Natural killer cell treated with Interleukin-12 subunit alpha and Interleukin-12 subunit beta and Interleukin-15 and Interleukin-18, amount 100 ng/mL, for 72 hours (primary cell): ENCODE measurements at regions not wholly inside any gene's neighbourhood (a gene's known extent, or its start where the extent isn't known, plus 50 kb on each side); places are given as distances from the start of the nearest gene placed in this dataset.
A peak's percentile ranks its signal among the peaks of the same experiment; 100 is the strongest.

Source experiments
- ATAC-seq, 2 donors: fragments of 150-1000 bp; cut with Tn5 transposase in 1 of 2; sonication (Bioruptor Pico), chemical (Tn5 transposase) in 1 of 2; 2 replicates each; pipeline ENCODE4 v1.10.0; 2021
- DNase-seq: peaks from one replicate; pipeline ENCODE4 v3.0.0; 2022; ENCODE audit warnings: low spot score
- H3K27ac Mint-ChIP-seq, 2 donors: 1 replicate in 1 of 2; 2 replicates in 1 of 2; pipeline ENCODE4 v1.8.0; 2022; ENCODE audit warnings: mixed read lengths in 2 of 2, mild to moderate bottlenecking in 1 of 2, moderate library complexity in 1 of 2
- H3K27me3 Mint-ChIP-seq, 2 donors: 1 replicate in 1 of 2; 2 replicates in 1 of 2; pipeline ENCODE4 v1.8.0; 2022; ENCODE audit warnings: mixed read lengths in 2 of 2
- H3K36me3 Mint-ChIP-seq: one replicate; pipeline ENCODE4 v1.8.0; 2022; ENCODE audit warnings: mixed read lengths
- H3K4me1 Mint-ChIP-seq, 2 donors: 1 replicate in 1 of 2; 2 replicates in 1 of 2; pipeline ENCODE4 v1.8.0; 2022; ENCODE audit warnings: low read depth in 2 of 2, mixed read lengths in 2 of 2, mild to moderate bottlenecking in 1 of 2
- H3K4me3 Mint-ChIP-seq: one replicate; pipeline ENCODE4 v1.8.0; 2022; ENCODE audit warnings: mixed read lengths
- H3K9me3 Mint-ChIP-seq: 2 replicates; pipeline ENCODE4 v1.8.0; 2022; ENCODE audit warnings: mixed read lengths

GRCh38 chr12:33566403-33566802 lies 126.8 kb upstream of the SYT10 start:
- DNase-seq (no peak), ATAC-seq (no peak)
- Mint-ChIP-seq H3K27me3 (no peaks in the 10 kb centered on the region), H3K27ac (no peak overlapping the region), H3K36me3 (no peaks in the 10 kb centered on the region), H3K4me3 (no peak overlapping the region), H3K4me1 (no peaks in the 10 kb centered on the region), H3K9me3 (peaks cover 17% of the 10 kb centered on the region)

- Mint-ChIP-seq H3K27ac (no peak overlapping the region), H3K9me3 (peaks cover 27% of the 10 kb centered on the region), H3K27me3 (no peaks in the 10 kb centered on the region), H3K36me3 (no peaks in the 10 kb centered on the region), H3K4me1 (no peaks in the 10 kb centered on the region), H3K4me3 (no peak overlapping the region)
- no peak for ATAC-seq
- DNase-seq: no peak
Observed at GRCh38 chr12:33575346-33575745, 135.7 kb upstream of the SYT10 start.

GRCh38 chr12:33581613-33582122 lies 142.0 kb upstream of the SYT10 start:
- no peak for ATAC-seq
- H3K36me3 Mint-ChIP-seq: no peaks in the 10 kb centered on the region
- H3K27me3 Mint-ChIP-seq: no peaks in the 10 kb centered on the region
- H3K27ac Mint-ChIP-seq: no peak overlapping the region
- no peaks in the 10 kb centered on the region for H3K4me1 Mint-ChIP-seq
- H3K9me3 Mint-ChIP-seq: peaks cover 17% of the 10 kb centered on the region
- H3K4me3 Mint-ChIP-seq: no peak overlapping the region
- no peak for DNase-seq

DNA sequence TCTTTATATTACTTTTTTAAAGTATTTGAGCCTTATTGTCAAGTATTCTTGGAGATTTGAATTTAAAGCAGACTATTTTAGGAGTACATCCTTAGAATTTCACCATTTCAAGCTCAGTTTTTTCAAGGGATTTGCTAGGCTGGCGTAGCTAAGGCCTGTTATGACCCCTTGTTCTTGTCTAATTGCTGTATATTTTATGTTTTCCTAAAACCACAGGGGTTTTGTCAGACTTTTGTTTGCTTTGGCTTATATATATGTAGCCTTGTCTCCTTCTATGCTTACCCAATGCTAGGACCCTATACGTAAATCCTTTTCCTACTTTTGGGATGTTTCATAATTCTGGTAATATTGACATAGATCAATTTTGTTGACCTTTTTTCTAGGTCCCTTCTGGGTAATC lies 147.0 kb upstream of the SYT10 start:
- Mint-ChIP-seq H3K36me3 (no peaks in the 10 kb centered on the region), H3K27me3 (no peaks in the 10 kb centered on the region), H3K4me3 (no peak overlapping the region)

DNA sequence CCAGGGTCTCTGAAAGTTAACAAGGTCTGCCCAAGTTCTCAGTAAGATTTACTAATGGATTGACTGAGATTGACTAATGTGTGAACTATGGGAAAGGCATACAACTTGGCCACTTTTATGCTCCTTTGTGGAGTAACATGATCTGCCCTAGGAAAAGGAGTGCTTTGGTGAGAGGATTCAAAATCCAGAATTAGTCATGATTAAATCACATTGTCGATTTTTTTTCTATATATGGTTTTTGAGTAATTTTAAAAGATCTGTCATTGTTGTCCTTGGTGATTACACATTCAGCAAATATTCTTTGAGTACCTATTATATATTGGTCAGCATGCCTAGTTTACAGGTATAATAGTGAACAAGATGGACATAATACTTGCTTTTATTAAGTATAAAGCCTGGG lies 147.7 kb upstream of the SYT10 start:
- no peaks in the 10 kb centered on the region for H3K4me1 Mint-ChIP-seq
- H3K36me3 Mint-ChIP-seq: no peaks in the 10 kb centered on the region
- no peak overlapping the region for H3K27ac Mint-ChIP-seq
- peaks cover 11% of the 10 kb centered on the region for H3K9me3 Mint-ChIP-seq
- H3K4me3 Mint-ChIP-seq: no peak overlapping the region
- ATAC-seq: no peak
- H3K27me3 Mint-ChIP-seq: no peaks in the 10 kb centered on the region
- DNase-seq: no peak

More for the DNA sequence above, 147.0 kb upstream of the SYT10 start:
- H3K4me1 Mint-ChIP-seq: no peaks in the 10 kb centered on the region
- no peak overlapping the region for H3K27ac Mint-ChIP-seq
- DNase-seq (no peak), ATAC-seq (no peak)
- peaks cover 11% of the 10 kb centered on the region for H3K9me3 Mint-ChIP-seq

GRCh38 chr12:33587784-33588712 lies 148.4 kb upstream of the SYT10 start:
- Mint-ChIP-seq H3K4me1 (no peaks in the 10 kb centered on the region), H3K27me3 (no peaks in the 10 kb centered on the region), H3K9me3 (peaks cover 11% of the 10 kb centered on the region), H3K36me3 (no peaks in the 10 kb centered on the region), H3K27ac (no peak overlapping the region), H3K4me3 (no peak overlapping the region)
- no peak for DNase-seq
- ATAC-seq: peak in 1 of 2 donors; percentile 62

GRCh38 chr12:33588725-33589405 lies 149.2 kb upstream of the SYT10 start:
- no peak overlapping the region for H3K4me3 Mint-ChIP-seq
- peaks cover 11% of the 10 kb centered on the region for H3K9me3 Mint-ChIP-seq
- ATAC-seq: no peak

GRCh38 chr12:33589576-33590114 lies 150.0 kb upstream of the SYT10 start:
- DNase-seq: no peak
- Mint-ChIP-seq H3K36me3 (no peaks in the 10 kb centered on the region), H3K27ac (no peak overlapping the region), H3K27me3 (no peaks in the 10 kb centered on the region), H3K4me1 (no peaks in the 10 kb centered on the region), H3K4me3 (no peak overlapping the region), H3K9me3 (peaks cover 15% of the 10 kb centered on the region)
- no peak for ATAC-seq

More at GRCh38 chr12:33588725-33589405, 149.2 kb upstream of the SYT10 start:
- no peak overlapping the region for H3K27ac Mint-ChIP-seq
- no peaks in the 10 kb centered on the region for H3K27me3 Mint-ChIP-seq
- no peaks in the 10 kb centered on the region for H3K36me3 Mint-ChIP-seq
- no peaks in the 10 kb centered on the region for H3K4me1 Mint-ChIP-seq
- no peak for DNase-seq

GRCh38 chr12:33593753-33594152 lies 154.1 kb upstream of the SYT10 start:
- no peak for ATAC-seq
- H3K27ac Mint-ChIP-seq: no peak overlapping the region

GRCh38 chr12:33596061-33596460 lies 156.4 kb upstream of the SYT10 start:
- Mint-ChIP-seq H3K36me3 (no peaks in the 10 kb centered on the region), H3K27ac (no peak overlapping the region), H3K4me1 (no peaks in the 10 kb centered on the region), H3K9me3 (peaks cover 11% of the 10 kb centered on the region), H3K4me3 (no peak overlapping the region), H3K27me3 (no peaks in the 10 kb centered on the region)
- ATAC-seq (no peak), DNase-seq (no peak)

More at GRCh38 chr12:33593753-33594152, 154.1 kb upstream of the SYT10 start:
- no peaks in the 10 kb centered on the region for H3K4me1 Mint-ChIP-seq
- H3K9me3 Mint-ChIP-seq: peaks cover 15% of the 10 kb centered on the region
- no peaks in the 10 kb centered on the region for H3K36me3 Mint-ChIP-seq
- H3K27me3 Mint-ChIP-seq: no peaks in the 10 kb centered on the region
- DNase-seq: no peak
- no peak overlapping the region for H3K4me3 Mint-ChIP-seq

- ATAC-seq (no peak), DNase-seq (no peak)
- H3K4me3 Mint-ChIP-seq: no peak overlapping the region
- no peaks in the 10 kb centered on the region for H3K4me1 Mint-ChIP-seq
- H3K9me3 Mint-ChIP-seq: peaks cover 11% of the 10 kb centered on the region
- H3K27me3 Mint-ChIP-seq: no peaks in the 10 kb centered on the region
- H3K36me3 Mint-ChIP-seq: no peaks in the 10 kb centered on the region
- H3K27ac Mint-ChIP-seq: no peak overlapping the region
Observed at GRCh38 chr12:33596814-33597213, 157.2 kb upstream of the SYT10 start.

DNA sequence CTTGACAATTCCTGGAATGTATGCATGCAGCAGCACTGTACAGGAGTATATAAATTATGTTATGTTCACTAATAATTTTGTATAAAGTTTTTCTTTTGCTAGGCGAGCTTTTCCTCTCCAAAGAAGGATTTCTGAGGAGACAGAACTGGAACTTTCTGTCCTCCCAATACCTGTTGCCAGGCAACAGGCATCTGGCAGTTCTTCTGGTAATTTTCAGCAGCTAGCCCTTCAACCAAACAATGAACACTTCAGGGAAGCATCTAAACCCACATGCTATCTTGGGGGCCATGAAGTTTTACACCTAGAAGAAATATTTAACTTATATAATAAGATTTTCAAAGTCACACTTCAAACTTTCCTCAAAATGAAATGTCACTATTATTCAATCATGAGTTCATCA lies 162.9 kb upstream of the SYT10 start:
- no peak for DNase-seq
- no peak for ATAC-seq
- peaks cover 8% of the 10 kb centered on the region for H3K9me3 Mint-ChIP-seq
- H3K27me3 Mint-ChIP-seq: no peaks in the 10 kb centered on the region
- no peaks in the 10 kb centered on the region for H3K4me1 Mint-ChIP-seq
- no peaks in the 10 kb centered on the region for H3K36me3 Mint-ChIP-seq
- no peak overlapping the region for H3K4me3 Mint-ChIP-seq
- H3K27ac Mint-ChIP-seq: no peak overlapping the region

- ATAC-seq (no peak), DNase-seq (no peak)
- H3K27me3 Mint-ChIP-seq: no peaks in the 10 kb centered on the region
- no peaks in the 10 kb centered on the region for H3K36me3 Mint-ChIP-seq
- no peak overlapping the region for H3K27ac Mint-ChIP-seq
- H3K9me3 Mint-ChIP-seq: peaks cover 9% of the 10 kb centered on the region
- no peaks in the 10 kb centered on the region for H3K4me1 Mint-ChIP-seq
- H3K4me3 Mint-ChIP-seq: no peak overlapping the region
Observed at GRCh38 chr12:33605757-33606156, 166.1 kb upstream of the SYT10 start.

DNA sequence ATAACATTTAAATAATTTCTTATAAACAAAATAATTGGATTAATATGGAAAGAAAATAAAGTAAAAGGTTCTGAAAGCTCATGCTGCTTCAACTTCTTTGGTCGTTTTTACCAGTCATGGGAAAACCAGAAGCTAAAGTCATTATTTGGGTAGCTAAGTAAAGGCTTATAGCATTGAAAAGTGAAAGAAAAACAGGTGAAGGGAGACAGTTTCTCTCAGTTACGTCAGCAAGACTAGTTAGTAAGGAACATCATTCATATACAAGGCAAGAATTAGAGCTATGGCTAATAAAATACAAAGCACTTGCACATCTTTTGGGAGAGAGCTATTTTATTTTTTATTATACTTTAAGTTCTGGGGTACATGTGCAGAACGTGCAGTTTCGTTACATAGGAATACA lies 170.3 kb upstream of the SYT10 start:
- Mint-ChIP-seq H3K27me3 (no peaks in the 10 kb centered on the region), H3K9me3 (peaks cover 6% of the 10 kb centered on the region), H3K4me1 (no peaks in the 10 kb centered on the region), H3K27ac (no peak overlapping the region), H3K4me3 (no peak overlapping the region), H3K36me3 (no peaks in the 10 kb centered on the region)
- DNase-seq (no peak), ATAC-seq (no peak)
